GM19193 (cell line): ENCODE measurements at regions not wholly inside any gene's neighbourhood (a gene's known extent, or its start where the extent isn't known, plus 50 kb on each side); places are given as distances from the start of the nearest gene placed in this dataset.

Experiments
- POLR2A ChIP-seq: IDR thresholded peaks from 4 replicates; pipeline ENCODE4 v1.6.1; 2011; ENCODE audit not compliant: insufficient read depth, insufficient read length; ENCODE audit errors: extremely low read depth

DNA sequence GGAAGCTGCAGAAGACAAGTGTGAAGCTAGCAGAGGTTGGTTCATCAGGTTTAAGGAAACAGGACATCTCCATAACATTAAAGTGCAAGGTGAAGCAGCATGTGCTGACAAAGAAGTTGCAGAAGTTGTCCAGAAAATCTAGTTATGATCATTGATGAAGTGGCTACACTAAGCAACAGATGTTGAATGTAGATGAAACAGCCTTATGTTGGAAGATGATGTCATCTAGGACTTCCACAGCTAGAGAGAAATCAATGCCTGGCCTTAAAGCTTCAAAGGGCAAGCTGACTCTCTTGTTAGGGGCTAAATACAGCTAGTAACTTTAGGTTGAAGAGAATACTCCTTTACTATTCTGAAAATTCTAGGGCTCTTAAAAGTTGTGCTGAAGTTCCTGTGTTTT lies 340.2 kb upstream of the SOX9 start:
- TF ChIP-seq POLR2A = no peak

DNA sequence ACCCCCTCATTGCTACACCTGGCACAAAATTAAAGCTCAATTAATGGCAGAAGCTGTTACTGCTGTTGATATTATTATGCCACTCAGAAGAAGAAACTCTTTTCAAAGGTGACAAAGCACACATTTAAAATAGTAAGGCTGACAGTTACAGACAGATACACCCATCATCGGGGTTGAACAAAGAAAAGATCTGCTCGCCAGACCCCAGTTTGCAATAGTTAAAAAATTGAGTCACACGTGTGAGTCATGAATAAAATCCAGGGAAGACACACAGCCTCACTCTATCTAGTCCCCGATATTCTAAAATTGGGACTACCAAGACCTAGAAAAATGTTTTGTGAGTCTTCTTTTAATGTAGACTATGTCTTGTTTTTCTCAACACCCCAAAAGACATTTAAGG lies 330.0 kb upstream of the SOX9 start:
- TF ChIP-seq POLR2A = no peak

DNA sequence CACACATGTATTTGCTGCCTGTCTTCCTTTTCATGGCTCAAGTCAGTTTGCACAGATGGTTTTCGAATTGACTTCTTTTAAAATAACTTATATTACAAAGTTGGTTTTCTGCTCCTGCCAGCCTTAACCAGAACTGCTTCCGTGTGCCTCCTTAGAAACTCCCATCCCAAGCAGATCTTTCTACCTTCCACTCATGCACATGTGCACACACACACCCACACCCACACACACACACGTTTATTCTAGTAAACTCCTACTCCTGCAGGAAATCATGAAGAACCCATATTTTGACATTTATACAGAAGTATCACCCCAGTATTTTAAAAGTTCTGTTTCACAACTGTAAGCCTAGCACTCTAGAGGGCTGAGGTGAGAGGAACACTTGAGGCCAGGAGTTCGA lies 329.5 kb upstream of the SOX9 start:
- TF ChIP-seq POLR2A = no peak

DNA sequence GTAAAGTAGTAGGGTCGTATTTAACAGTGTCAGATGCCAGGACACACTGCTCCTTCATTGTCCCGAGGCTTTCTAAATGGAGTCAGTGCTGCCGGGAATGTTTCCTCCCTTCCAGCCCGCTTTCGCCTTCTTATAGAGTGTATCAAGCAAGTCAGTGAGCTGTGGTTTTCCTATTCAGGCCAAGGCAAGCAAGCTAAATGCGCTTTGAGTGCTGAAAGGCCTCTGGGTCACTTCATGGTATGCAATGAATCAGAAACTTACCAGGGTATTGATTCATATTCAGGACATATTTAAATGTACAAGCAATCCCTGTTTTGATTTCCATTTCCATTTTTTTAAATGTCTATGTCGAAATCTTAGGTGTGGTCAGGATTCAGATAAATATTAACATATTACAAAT lies 327.9 kb upstream of the SOX9 start:
- no peak for TF ChIP-seq POLR2A

DNA sequence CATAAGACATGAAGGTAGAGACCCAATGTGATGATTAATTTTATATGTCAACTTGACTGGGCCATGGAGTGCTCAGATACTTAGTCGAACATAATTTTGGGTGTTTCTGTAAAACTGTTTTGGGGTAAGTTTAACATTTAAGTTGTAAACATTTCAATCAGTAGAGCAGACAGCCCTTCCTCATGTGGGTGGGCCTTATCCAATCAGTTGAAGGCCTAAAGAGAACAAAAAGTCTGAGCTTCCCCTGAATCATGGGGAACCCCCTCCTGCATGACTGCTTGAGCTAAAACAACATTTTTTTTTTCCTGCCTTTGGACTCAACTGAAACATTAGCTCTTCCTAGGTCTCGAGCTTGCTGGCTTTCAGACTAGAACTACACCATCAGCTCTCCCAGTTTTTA lies 327.3 kb upstream of the SOX9 start:
- TF ChIP-seq POLR2A = no peak

DNA sequence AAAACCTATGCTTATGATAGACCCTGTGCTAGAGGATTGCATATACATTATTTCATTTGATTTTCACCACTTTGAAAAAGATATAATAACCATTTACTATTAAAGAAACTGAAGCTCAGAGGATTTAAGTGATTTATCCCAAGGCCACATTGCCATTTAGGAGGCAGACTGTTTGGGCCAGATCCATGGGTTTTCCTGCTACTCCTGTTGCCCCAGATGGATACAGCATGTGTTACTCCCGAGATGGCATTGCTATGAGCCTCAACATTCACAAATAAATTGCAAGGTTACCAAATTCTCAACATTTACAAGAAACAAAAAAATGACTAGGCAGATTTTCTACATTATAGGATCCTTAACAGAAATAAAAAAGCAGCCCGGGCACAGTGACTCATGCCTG lies 322.1 kb upstream of the SOX9 start:
- TF ChIP-seq POLR2A = no peak

DNA sequence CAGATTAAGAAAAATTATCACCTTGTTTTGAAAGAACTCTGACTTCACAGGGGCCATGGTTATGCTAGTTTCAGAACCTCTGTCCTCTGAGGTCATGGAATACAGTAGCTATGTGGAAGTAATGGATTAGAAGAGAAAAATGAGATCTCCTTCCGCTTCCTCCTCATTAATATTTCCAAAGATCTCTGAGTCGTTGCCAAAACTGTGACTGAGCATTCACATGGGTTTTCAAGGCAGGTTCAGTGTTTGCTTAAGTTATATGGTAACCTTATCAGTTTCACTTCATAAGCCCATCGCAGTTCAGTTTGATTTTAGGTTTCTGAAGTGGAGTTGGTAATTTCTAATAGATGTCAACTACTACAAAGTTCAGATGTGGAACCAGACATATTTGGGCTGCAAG lies 321.2 kb upstream of the SOX9 start:
- no peak for TF ChIP-seq POLR2A

DNA sequence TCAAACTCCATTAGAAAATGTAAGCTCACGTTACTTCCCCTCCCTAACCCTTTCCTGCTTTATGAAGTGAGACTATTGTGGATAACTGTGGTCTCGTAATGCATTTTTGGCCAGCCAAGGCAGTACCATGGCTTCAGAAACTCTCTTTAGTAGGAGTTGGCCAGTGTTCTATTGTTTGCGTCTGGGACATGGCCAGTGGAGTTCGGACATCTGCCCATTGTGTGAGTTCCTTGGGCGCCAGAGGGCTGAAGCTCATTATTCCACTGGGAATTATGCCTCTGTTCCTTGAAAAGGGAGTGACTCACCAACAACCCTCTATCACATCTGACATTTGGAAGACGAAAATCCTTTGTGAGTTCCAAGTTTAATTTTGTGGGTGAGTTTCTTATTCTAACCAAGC lies 319.5 kb upstream of the SOX9 start:
- no peak for TF ChIP-seq POLR2A

DNA sequence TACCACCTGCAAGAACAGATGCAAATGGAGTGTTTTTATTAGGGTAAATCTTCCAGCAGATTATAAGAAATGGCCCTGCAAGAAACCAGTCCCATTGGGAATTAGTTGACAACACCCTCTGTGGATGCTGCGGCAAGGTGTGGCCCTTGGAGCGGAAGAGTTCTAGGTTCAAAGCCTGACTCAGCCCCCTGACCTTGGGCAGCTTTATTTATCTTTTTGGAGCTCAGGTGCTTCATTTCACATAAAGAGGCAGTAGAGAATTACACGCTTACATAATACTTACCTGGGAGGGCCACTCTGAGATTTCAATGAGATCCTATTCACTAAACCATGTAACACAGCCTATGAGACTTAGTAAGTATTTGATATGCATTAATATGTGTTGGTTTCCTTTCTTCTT lies 318.2 kb upstream of the SOX9 start:
- no peak for TF ChIP-seq POLR2A

DNA sequence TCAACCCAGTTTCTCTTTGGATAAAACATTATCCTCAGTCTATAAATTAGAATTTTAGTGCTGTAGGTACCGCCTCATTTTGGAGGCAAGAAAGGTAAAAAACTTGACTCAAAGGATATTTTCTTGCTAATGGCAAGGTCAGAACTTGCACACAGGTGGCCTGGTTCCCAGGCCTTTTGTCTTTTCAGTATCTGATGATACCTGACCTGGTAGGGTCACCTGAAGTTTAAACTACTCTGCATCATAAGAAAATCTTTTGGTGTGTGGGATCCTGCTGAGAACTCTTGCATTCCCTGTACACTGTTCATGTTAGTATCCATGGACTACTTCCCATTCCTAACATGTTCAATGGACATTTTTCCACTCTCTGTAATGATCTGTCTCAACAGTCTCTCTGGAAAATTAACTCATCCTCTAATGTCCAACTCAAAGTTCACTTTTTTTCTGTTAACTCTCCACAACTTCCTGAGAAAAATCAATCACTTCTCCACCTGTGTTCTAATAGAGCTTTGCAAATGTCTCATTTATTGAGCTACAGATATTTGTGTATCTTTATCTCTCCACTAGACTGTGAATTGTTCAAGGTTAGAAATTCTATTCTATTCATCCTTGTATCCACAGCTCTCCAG lies 317.1 kb upstream of the SOX9 start:
- no peak for TF ChIP-seq POLR2A

DNA sequence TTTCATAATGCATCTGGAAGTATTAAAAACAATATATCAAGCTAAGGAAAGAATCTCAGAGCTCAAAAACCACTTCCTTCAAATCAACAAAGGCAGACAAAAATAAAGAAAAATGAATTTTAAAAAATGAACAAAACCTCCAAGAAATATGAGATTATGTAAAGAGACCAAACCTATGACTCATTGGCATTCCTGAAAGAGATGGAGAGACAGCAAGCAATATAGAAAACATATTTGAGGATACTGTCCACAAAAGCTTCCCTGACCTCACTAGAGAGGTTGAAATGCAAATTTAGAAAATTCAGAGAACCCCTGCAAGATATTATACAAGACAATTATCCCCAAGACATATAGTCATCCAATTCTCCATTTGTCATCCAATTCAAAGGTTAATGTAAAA lies 311.3 kb upstream of the SOX9 start:
- no peak for TF ChIP-seq POLR2A

DNA sequence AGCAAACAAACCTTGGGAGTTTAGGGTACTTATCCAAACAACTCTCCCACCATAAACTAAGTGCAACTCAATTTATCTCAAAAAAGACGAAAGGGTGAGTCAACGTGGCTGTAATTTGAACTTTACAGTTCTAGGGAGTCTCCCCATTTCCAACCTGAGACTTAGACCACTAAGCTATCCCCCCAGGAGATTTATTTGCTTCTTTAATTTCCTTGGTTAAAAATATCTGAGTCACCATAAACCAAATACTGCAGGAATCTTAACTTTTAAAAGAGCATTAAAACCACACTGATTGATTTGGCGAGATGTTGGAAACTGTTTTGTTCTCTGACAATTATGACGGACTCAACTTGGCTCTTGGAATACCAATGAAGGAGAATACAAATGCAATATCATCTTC lies 299.3 kb upstream of the SOX9 start:
- TF ChIP-seq POLR2A = no peak

DNA sequence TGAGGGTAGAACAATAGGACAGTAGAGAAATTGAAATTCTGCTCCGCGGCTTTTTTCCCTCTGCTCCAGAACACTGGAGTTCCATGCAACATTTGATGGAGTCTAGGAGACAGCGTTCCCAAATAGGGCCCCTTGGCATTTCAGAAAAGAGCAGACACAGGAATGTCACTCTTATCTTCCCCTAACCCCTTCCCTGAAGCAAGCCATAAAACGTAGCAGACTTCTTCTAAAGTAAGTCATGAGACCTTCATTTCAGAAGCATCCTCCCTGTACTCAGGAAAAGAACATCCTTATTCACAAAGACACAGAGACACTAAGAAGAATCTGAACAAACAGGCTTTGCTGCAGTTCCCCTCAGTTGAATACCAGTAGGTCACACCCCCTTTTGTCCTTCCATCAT lies 296.1 kb upstream of the SOX9 start:
- TF ChIP-seq POLR2A = no peak

DNA sequence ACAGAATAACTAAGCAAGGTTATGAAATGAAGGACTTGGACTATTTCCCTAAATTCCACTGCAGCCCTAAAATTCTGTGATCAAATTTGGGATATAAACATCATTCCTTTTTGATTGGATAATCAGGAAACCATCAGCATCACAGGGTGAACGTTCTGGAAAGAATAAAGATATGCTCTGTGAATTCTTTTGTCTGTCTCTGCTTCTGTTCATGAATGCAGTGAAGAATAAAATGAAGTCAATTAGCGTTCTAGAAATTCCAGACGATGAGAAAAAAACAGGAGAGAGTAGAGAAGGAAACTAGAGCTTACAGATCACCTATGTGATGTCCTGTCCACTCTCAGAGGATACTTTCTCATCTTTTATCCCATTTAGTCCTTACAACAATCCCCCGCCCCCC lies 295.1 kb upstream of the SOX9 start:
- TF ChIP-seq POLR2A = no peak

DNA sequence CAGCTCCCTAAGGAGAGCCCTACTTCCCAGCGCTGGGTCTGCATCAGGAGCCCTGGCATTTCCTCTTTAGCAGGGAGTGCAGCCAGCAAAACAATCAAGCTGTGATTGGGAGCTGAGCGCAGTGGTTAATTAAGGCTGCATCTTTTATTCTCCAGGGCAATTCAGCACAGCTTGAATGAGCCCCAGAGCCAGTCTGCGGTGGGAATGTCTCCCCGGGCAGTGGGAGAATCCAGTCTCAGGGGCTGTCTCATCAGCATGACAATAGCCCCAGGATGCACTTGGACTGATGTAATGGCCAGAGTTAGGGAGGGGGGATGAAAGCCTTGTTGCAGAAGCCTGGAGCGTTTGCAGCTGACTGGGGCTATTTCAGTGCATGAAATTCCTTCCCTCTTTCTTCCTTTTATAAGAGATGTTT lies 292.6 kb upstream of the SOX9 start:
- no peak for TF ChIP-seq POLR2A

DNA sequence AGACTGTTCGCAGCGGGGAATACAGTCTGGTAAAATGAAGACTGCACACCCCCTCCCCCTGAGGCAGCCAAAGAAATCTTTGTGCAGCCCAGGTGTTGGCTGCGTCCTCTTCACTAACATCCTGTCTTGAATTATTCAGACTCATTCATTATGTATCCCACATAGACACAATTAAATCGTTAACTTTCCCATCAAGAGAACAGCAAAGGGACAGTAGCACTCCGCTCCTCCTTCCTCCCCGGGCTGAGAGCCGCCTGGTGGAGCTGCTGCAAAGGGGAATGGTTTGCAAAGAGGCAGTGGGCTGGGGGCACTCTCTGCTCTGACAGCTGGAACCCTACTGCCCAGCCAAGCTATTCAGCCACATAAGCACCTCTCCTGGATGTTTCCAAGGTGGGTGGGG lies 290.0 kb upstream of the SOX9 start:
- no peak for TF ChIP-seq POLR2A

DNA sequence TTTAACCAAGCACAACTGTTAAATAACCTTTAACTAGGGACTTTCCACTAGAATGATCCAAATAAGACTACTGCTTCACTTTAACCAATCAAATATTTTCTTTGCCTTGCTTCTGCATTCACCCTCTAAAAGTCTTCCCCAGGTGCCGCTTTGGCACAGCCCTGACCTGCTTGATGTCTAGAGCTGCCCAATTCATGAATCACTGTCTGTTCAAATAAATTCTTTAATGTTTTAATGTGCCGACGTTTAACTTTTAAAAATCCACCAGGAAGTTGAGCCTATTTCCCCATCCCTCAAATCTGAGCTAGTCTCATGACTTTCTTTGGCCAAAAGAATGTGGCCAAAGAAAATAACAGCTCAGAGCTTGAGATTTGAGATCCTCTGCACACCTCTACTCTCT lies 277.8 kb upstream of the SOX9 start:
- no peak for TF ChIP-seq POLR2A
